Neuronal stem cell (in vitro differentiated cells): ENCODE measurements at regions not wholly inside any gene's neighbourhood (a gene's known extent, or its start where the extent isn't known, plus 50 kb on each side); places are given as distances from the start of the nearest gene placed in this dataset.

Experiments
- DNase-seq: peaks from one replicate; pipeline ENCODE4 v3.0.0-alpha.2; 2013; ENCODE audit warnings: low spot score
- H2AFZ ChIP-seq: one replicate; pipeline ENCODE4 v1.6.1; 2013; ENCODE audit warnings: mild to moderate bottlenecking, low read length, inconsistent platforms
- H2AK5ac ChIP-seq: 2 replicates; pipeline ENCODE4 v1.6.1; 2013; ENCODE audit warnings: low read depth, mild to moderate bottlenecking, inconsistent platforms, low read length, moderate library complexity, mixed read lengths
- H2BK120ac ChIP-seq: 2 replicates; pipeline ENCODE4 v1.6.1; 2013; ENCODE audit warnings: low read depth, mild to moderate bottlenecking, inconsistent platforms, low read length, moderate library complexity, mixed read lengths
- H2BK12ac ChIP-seq: one replicate; pipeline ENCODE4 v1.6.1; 2013; ENCODE audit warnings: low read length, inconsistent platforms
- H2BK15ac ChIP-seq: 2 replicates; pipeline ENCODE4 v1.6.1; 2013; ENCODE audit warnings: mild to moderate bottlenecking, low read length, inconsistent platforms, mixed read lengths
- H2BK5ac ChIP-seq: one replicate; pipeline ENCODE4 v1.6.1; 2013; ENCODE audit warnings: inconsistent platforms, mild to moderate bottlenecking, low read length, moderate library complexity
- H3K14ac ChIP-seq: one replicate; pipeline ENCODE4 v1.6.1; 2013; ENCODE audit warnings: low read length, inconsistent platforms
- H3K18ac ChIP-seq: 2 replicates; pipeline ENCODE4 v1.6.1; 2013; ENCODE audit warnings: low read length, inconsistent platforms
- H3K23ac ChIP-seq: 2 replicates; pipeline ENCODE4 v1.6.1; 2013; ENCODE audit warnings: low read depth, mild to moderate bottlenecking, mixed read lengths, low read length, inconsistent platforms; ENCODE audit not compliant: poor library complexity
- H3K27ac ChIP-seq: replicated peaks from 3 replicates; pipeline ENCODE4 v1.5.1; 2013; ENCODE audit warnings: low read length, inconsistent platforms
- H3K27me3 ChIP-seq, 3 experiments: 2 replicates each; pipeline ENCODE4 v1.6.1; 2013; ENCODE audit warnings: low read length in 3 of 3, mild to moderate bottlenecking in 2 of 3, inconsistent platforms in 1 of 3, low read depth in 1 of 3, mixed read lengths in 1 of 3, moderate library complexity in 1 of 3; ENCODE audit not compliant: control insufficient read depth in 3 of 3, insufficient read depth in 3 of 3
- H3K36me3 ChIP-seq, 2 donors: replicated peaks in 1 of 2; 2 replicates each; pipeline ENCODE4 v1.6.1; 2013; ENCODE audit warnings: low read length in 2 of 2; ENCODE audit not compliant: control insufficient read depth in 2 of 2, insufficient read depth in 2 of 2
- H3K4ac ChIP-seq: 2 replicates; pipeline ENCODE4 v1.6.1; 2013; ENCODE audit warnings: inconsistent platforms, mild to moderate bottlenecking, low read length, moderate library complexity
- H3K4me1 ChIP-seq, 2 donors: 1 replicate in 1 of 2; 2 replicates in 1 of 2; pipeline ENCODE4 v1.6.1; 2013; ENCODE audit warnings: low read length in 2 of 2, low read depth in 1 of 2; ENCODE audit not compliant: control insufficient read depth in 2 of 2, insufficient read depth in 1 of 2
- H3K4me2 ChIP-seq: one replicate; pipeline ENCODE4 v1.6.1; 2013; ENCODE audit warnings: mild to moderate bottlenecking, low read length, inconsistent platforms; ENCODE audit not compliant: insufficient read depth, poor library complexity, severe bottlenecking
- H3K4me3 ChIP-seq, 2 donors: 2 replicates each; pipeline ENCODE4 v1.5.1; 2013; ENCODE audit warnings: low read length in 2 of 2, mild to moderate bottlenecking in 2 of 2, inconsistent platforms in 1 of 2, moderate library complexity in 1 of 2
- H3K79me1 ChIP-seq: one replicate; pipeline ENCODE4 v1.6.1; 2013; ENCODE audit warnings: low read depth, mild to moderate bottlenecking, inconsistent platforms, low read length, moderate library complexity
- H3K9ac ChIP-seq: one replicate; pipeline ENCODE4 v1.6.1; 2013; ENCODE audit warnings: mild to moderate bottlenecking, low read depth, low read length, inconsistent platforms; ENCODE audit not compliant: poor library complexity
- H3K9me3 ChIP-seq, 2 donors: replicated peaks in 1 of 2; 2 replicates each; pipeline versions ENCODE3 to v1.6.1; 2013; ENCODE audit warnings: low read length in 2 of 2, mild to moderate bottlenecking in 2 of 2, inconsistent platforms in 1 of 2, low read depth in 1 of 2, mixed read lengths in 1 of 2, moderate library complexity in 1 of 2; ENCODE audit not compliant: control insufficient read depth in 2 of 2, insufficient read depth in 1 of 2
- H4K8ac ChIP-seq: one replicate; pipeline ENCODE4 v1.6.1; 2013; ENCODE audit warnings: low read depth, mild to moderate bottlenecking, inconsistent platforms, low read length, moderate library complexity
- H4K91ac ChIP-seq: one replicate; pipeline ENCODE4 v1.6.1; 2013; ENCODE audit warnings: low read length, low read depth, mild to moderate bottlenecking, inconsistent platforms; ENCODE audit not compliant: poor library complexity
- WGBS, 2 donors: extraction: QIAGEN DNeasy Blood & Tissue Kit; methylation state at CpG; one replicate each; pipeline ENCODE4 v1.1.7; 2013; ENCODE audit warnings: missing lambda C conversion rate in 2 of 2, mixed read lengths in 1 of 2; ENCODE audit not compliant: insufficient read length in 2 of 2, insufficient replicate concordance in 1 of 2; ENCODE audit errors: extremely low coverage in 2 of 2; 5-methylcytosine and 5-hydroxymethylcytosine counted together

- Histone ChIP-seq H2BK5ac (no peak overlapping the region), H4K8ac (no peak overlapping the region), H3K4ac (no peak overlapping the region), H3K23ac (no peak overlapping the region), H3K27ac (no peak overlapping the region), H3K4me3 (no peak overlapping the region), H3K79me1 (no peaks in the 10 kb centered on the region), H3K4me2 (no peak overlapping the region), H3K36me3 (no peaks in the 10 kb centered on the region), H2BK120ac (no peak overlapping the region), H3K14ac (no peak overlapping the region), H4K91ac (no peak overlapping the region), H3K27me3 (peaks cover 0 to 5% (median 0%) of the 10 kb centered on the region in 3 experiments), H2AFZ (no peak overlapping the region), H3K18ac (no peak overlapping the region), H3K4me1 (peaks cover 0 to 6% of the 10 kb centered on the region in 2 donors), H3K9me3 (no peaks in the 10 kb centered on the region), H2BK12ac (no peak overlapping the region), H3K9ac (no peak overlapping the region), H2BK15ac (no peak overlapping the region), H2AK5ac (no peak overlapping the region)
- no CpG with 5 or more reads among the region's 1 CpG for WGBS, 2 donors
- no peak for DNase-seq
Observed at GRCh38 chr7:43010061-43010460, 77.9 kb downstream of the MRPL32 start.

GRCh38 chr7:43011879-43012278 lies 79.7 kb downstream of the MRPL32 start:
- Histone ChIP-seq H3K27ac (no peak overlapping the region), H2BK120ac (no peak overlapping the region), H3K27me3 (peaks cover 0 to 5% (median 0%) of the 10 kb centered on the region in 3 experiments), H3K9me3 (no peaks in the 10 kb centered on the region), H3K4me1 (peaks cover 0 to 6% of the 10 kb centered on the region in 2 donors), H3K9ac (no peak overlapping the region), H3K4me2 (no peak overlapping the region), H4K8ac (no peak overlapping the region), H2BK15ac (no peak overlapping the region), H3K36me3 (no peaks in the 10 kb centered on the region), H2AK5ac (no peak overlapping the region), H3K4me3 (no peak overlapping the region), H3K18ac (no peak overlapping the region), H2BK12ac (no peak overlapping the region), H3K79me1 (no peaks in the 10 kb centered on the region), H4K91ac (no peak overlapping the region), H2BK5ac (no peak overlapping the region), H3K4ac (no peak overlapping the region), H2AFZ (no peak overlapping the region), H3K23ac (no peak overlapping the region), H3K14ac (no peak overlapping the region)
- WGBS, 2 donors: no CpG with 5 or more reads among the region's 2 CpGs
- DNase-seq: no peak

GRCh38 chr7:43014406-43014805 lies 82.2 kb downstream of the MRPL32 start:
- H3K4me1 ChIP-seq: peaks cover 0 to 6% of the 10 kb centered on the region in 2 donors
- no peak overlapping the region for H3K23ac ChIP-seq
- H3K9ac ChIP-seq: no peak overlapping the region
- no CpG with 5 or more reads among the region's 4 CpGs for WGBS, 2 donors
- no peaks in the 10 kb centered on the region for H3K36me3 ChIP-seq
- no peak overlapping the region for H2BK12ac ChIP-seq
- no peak overlapping the region for H3K18ac ChIP-seq
- DNase-seq: no peak
- H3K27ac ChIP-seq: no peak overlapping the region
- H3K4ac ChIP-seq: no peak overlapping the region
- no peak overlapping the region for H2BK120ac ChIP-seq
- H4K8ac ChIP-seq: no peak overlapping the region
- peaks cover 0 to under 1% (median 0%) of the 10 kb centered on the region in 3 experiments for H3K27me3 ChIP-seq
- no peak overlapping the region for H2AFZ ChIP-seq
- H3K79me1 ChIP-seq: no peaks in the 10 kb centered on the region
- H2BK5ac ChIP-seq: no peak overlapping the region
- H3K14ac ChIP-seq: no peak overlapping the region
- H3K4me2 ChIP-seq: no peak overlapping the region
- H3K9me3 ChIP-seq: no peaks in the 10 kb centered on the region
- H2BK15ac ChIP-seq: no peak overlapping the region
- no peak overlapping the region for H3K4me3 ChIP-seq
- no peak overlapping the region for H2AK5ac ChIP-seq
- no peak overlapping the region for H4K91ac ChIP-seq

- H2AFZ ChIP-seq: no peak overlapping the region
- no peak overlapping the region for H3K9ac ChIP-seq
- H4K91ac ChIP-seq: no peak overlapping the region
- no peak overlapping the region for H3K14ac ChIP-seq
- no peak overlapping the region for H2AK5ac ChIP-seq
- H2BK15ac ChIP-seq: no peak overlapping the region
- H3K18ac ChIP-seq: no peak overlapping the region
- H3K9me3 ChIP-seq: no peaks in the 10 kb centered on the region
- H4K8ac ChIP-seq: no peak overlapping the region
- H2BK12ac ChIP-seq: no peak overlapping the region
- no peak overlapping the region for H2BK120ac ChIP-seq
- H3K4me3 ChIP-seq: no peak overlapping the region
- no peaks in the 10 kb centered on the region for H3K27me3 ChIP-seq
- no peak overlapping the region for H3K4me2 ChIP-seq
- no peak overlapping the region for H3K23ac ChIP-seq
- no peak overlapping the region for H3K27ac ChIP-seq
- WGBS, 2 donors: no CpG with 5 or more reads among the region's 4 CpGs
- DNase-seq: peak; percentile 12
- H3K79me1 ChIP-seq: no peaks in the 10 kb centered on the region
- H3K4ac ChIP-seq: no peak overlapping the region
- H3K36me3 ChIP-seq: no peaks in the 10 kb centered on the region
- H2BK5ac ChIP-seq: no peak overlapping the region
- peaks cover 0 to 4% of the 10 kb centered on the region in 2 donors for H3K4me1 ChIP-seq
Observed at GRCh38 chr7:43015301-43015700, 83.1 kb downstream of the MRPL32 start.
